Transverse colon (tissue), 4 donors: ENCODE measurements at regions not wholly inside any gene's neighbourhood (a gene's known extent, or its start where the extent isn't known, plus 50 kb on each side); places are given as distances from the start of the nearest gene placed in this dataset.

Source experiments
- CTCF ChIP-seq, 5 experiments: fragments of 200-600 bp in 3 of 5; fragments of 450-650 bp in 2 of 5; sonication (generic) in 3 of 5; IDR thresholded peaks; 1 replicate in 2 of 5; 2 replicates in 3 of 5; pipeline ENCODE4 v1.5.1; 2016 to 2017; ENCODE audit warnings: antibody characterized with exemption in 5 of 5, inconsistent platforms in 3 of 5, mild to moderate bottlenecking in 2 of 5, moderate library complexity in 1 of 5
- EP300 ChIP-seq: sonication (generic); formaldehyde crosslinking; IDR thresholded peaks from one replicate; pipeline ENCODE4 v1.6.1; 2017; ENCODE audit warnings: antibody characterized with exemption, low read depth
- POLR2A ChIP-seq: fragments of 450-650 bp; IDR thresholded peaks from one replicate; pipeline ENCODE4 v1.6.1; 2016; ENCODE audit warnings: antibody characterized with exemption, mild to moderate bottlenecking, moderate library complexity
- POLR2AphosphoS5 ChIP-seq, 3 donors: sonication (generic); formaldehyde crosslinking; IDR thresholded peaks; one replicate each; pipeline ENCODE4 v1.6.1; 2016; ENCODE audit warnings: antibody characterized with exemption in 3 of 3

- TF ChIP-seq CTCF (IDR thresholded peaks at IDR 0.05) (no peak), POLR2A (no peak), EP300 (no peak), POLR2AphosphoS5 (IDR thresholded peaks at IDR 0.05) (no peak)
Observed at GRCh38 chr11:26878959-26879581, 114.8 kb upstream of the FIBIN start.
